ENCODE measurements at regions not wholly inside any gene's neighbourhood (a gene's known extent, or its start where the extent isn't known, plus 50 kb on each side); places are given as distances from the start of the nearest gene placed in this dataset.

GRCh38 chr7:136424058-136424457 lies 444.4 kb upstream of the CHRM2 start:
- TF ChIP-seq POLR2A (IDR thresholded peaks at IDR 0.05; ENCODE audit: low read depth, low read length) (no peak), CEBPB (IDR thresholded peaks at IDR 0.05; ENCODE audit: low read depth, low read length) (no peak), MAFK (IDR thresholded peaks at IDR 0.05; ENCODE audit: low read depth, low read length) (no peak), ELK1 (IDR thresholded peaks at IDR 0.05; ENCODE audit: borderline replicate concordance, low read depth, low read length) (no peak), RFX5 (IDR thresholded peaks at IDR 0.05; ENCODE audit: low read depth, low read length) (no peak)
- TF ChIP-seq, protein P1, sequence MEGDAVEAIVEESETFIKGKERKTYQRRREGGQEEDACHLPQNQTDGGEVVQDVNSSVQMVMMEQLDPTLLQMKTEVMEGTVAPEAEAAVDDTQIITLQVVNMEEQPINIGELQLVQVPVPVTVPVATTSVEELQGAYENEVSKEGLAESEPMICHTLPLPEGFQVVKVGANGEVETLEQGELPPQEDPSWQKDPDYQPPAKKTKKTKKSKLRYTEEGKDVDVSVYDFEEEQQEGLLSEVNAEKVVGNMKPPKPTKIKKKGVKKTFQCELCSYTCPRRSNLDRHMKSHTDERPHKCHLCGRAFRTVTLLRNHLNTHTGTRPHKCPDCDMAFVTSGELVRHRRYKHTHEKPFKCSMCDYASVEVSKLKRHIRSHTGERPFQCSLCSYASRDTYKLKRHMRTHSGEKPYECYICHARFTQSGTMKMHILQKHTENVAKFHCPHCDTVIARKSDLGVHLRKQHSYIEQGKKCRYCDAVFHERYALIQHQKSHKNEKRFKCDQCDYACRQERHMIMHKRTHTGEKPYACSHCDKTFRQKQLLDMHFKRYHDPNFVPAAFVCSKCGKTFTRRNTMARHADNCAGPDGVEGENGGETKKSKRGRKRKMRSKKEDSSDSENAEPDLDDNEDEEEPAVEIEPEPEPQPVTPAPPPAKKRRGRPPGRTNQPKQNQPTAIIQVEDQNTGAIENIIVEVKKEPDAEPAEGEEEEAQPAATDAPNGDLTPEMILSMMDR (conservative IDR thresholded peaks at IDR 0.05; ENCODE audit: low read depth, low read length), result no peak
